Left lung (tissue), 4 donors: ENCODE measurements at regions not wholly inside any gene's neighbourhood (a gene's known extent, or its start where the extent isn't known, plus 50 kb on each side); places are given as distances from the start of the nearest gene placed in this dataset.
"Not testable (repeated sequence)": the region's sequence is repeated elsewhere in the genome, so short reads cannot be mapped to it uniquely, and the experiment has no call there.

Experiments used
- ATAC-seq: fragments of 200-7000 bp; cut with Tn5 transposase; one replicate; pipeline ENCODE4 v1.9.1; 2020; ENCODE audit warnings: moderate library complexity
- DNase-seq, 4 donors: peaks; one replicate each; pipeline ENCODE4 v3.0.0-alpha.2; 2013 to 2020
- H3K27ac ChIP-seq, 2 donors: fragments of 200-600 bp; sonication (generic) in 1 of 2; one replicate each; pipeline versions ENCODE4 v1.5.0 to v1.8.0; 2020 to 2021
- H3K27me3 ChIP-seq, 2 donors: fragments of 200-600 bp; sonication (generic) in 1 of 2; one replicate each; pipeline versions ENCODE4 v1.5.0 to v1.8.0; 2020 to 2021
- H3K36me3 ChIP-seq, 2 donors: fragments of 200-600 bp; sonication (generic) in 1 of 2; one replicate each; pipeline versions ENCODE4 v1.5.0 to v1.8.0; 2020 to 2021
- H3K4me1 ChIP-seq, 2 donors: fragments of 200-600 bp; one replicate each; pipeline ENCODE4 v1.8.0; 2021
- H3K4me3 ChIP-seq, 2 donors: fragments of 200-600 bp; sonication (generic) in 1 of 2; one replicate each; pipeline versions ENCODE4 v1.5.0 to v1.8.0; 2020 to 2021; ENCODE audit warnings: mild to moderate bottlenecking in 1 of 2
- H3K9me3 ChIP-seq, 2 donors: fragments of 200-600 bp; sonication (generic) in 1 of 2; one replicate each; pipeline versions ENCODE4 v1.5.0 to v1.8.0; 2020 to 2021
- CTCF ChIP-seq, 2 donors: fragments of 200-600 bp; sonication (generic) in 1 of 2; IDR thresholded peaks; one replicate each; pipeline versions ENCODE4 v1.5.0 to v1.8.0; 2021; ENCODE audit warnings: antibody characterized with exemption in 2 of 2
- intact Hi-C, 2 donors: fragments of 100-400 bp; cut with DNase I; formaldehyde crosslinking; loops; one replicate each; pipeline versions ENCODE4 v1.11.2 to v1.14.2; 2022
- donor health status: DM: no; HTN: yes; CAD: no.
- donor health status: DM: no; HTN: no; CAD: no.

GRCh38 chr6:17211101-17211500 is 70.1 kb upstream of the RBM24 start:
- H3K36me3 ChIP-seq: no peaks in the 10 kb centered on the region
- no peaks in the 10 kb centered on the region for H3K4me1 ChIP-seq
- intact Hi-C loops: no loop called here
- H3K9me3 ChIP-seq: no peaks in the 10 kb centered on the region
- H3K27me3 ChIP-seq: no peaks in the 10 kb centered on the region
- H3K27ac ChIP-seq: no peak overlapping the region
- ATAC-seq (no peak), DNase-seq (no peak)
- no peak overlapping the region for H3K4me3 ChIP-seq
- TF ChIP-seq CTCF (IDR thresholded peaks at IDR 0.05): no peak

- Histone ChIP-seq H3K36me3 (no peaks in the 10 kb centered on the region), H3K4me1 (no peaks in the 10 kb centered on the region), H3K27me3 (no peaks in the 10 kb centered on the region), H3K9me3 (no peaks in the 10 kb centered on the region), H3K4me3 (no peak overlapping the region), H3K27ac (no peak overlapping the region)
- no peak for TF ChIP-seq CTCF (IDR thresholded peaks at IDR 0.05)
- ATAC-seq: peak; percentile 51
- peak in 3 of 4 donors; percentile 41 to 94 (median 91) for DNase-seq
- intact Hi-C loops: no loop called here
Observed at GRCh38 chr6:17212546-17213371, 68.4 kb upstream of the RBM24 start.

GRCh38 chr6:17214106-17214505 is 67.1 kb upstream of the RBM24 start:
- Histone ChIP-seq H3K27me3 (no peaks in the 10 kb centered on the region), H3K9me3 (no peaks in the 10 kb centered on the region), H3K4me1 (peaks cover 0 to under 1% of the 10 kb centered on the region in 2 donors), H3K27ac (no peak overlapping the region), H3K36me3 (no peaks in the 10 kb centered on the region), H3K4me3 (no peak overlapping the region)
- no peak for ATAC-seq
- intact Hi-C loops: no loop called here
- no peak for DNase-seq
- no peak for TF ChIP-seq CTCF (IDR thresholded peaks at IDR 0.05)

GRCh38 chr6:17216972-17217371 is 64.2 kb upstream of the RBM24 start:
- H3K27me3 ChIP-seq, H3K4me3 ChIP-seq, H3K9me3 ChIP-seq, H3K36me3 ChIP-seq, H3K4me1 ChIP-seq, ATAC-seq, H3K27ac ChIP-seq, intact Hi-C loops, DNase-seq: not testable (repeated sequence)

- Histone ChIP-seq H3K27me3 (no peaks in the 10 kb centered on the region), H3K4me3 (no peak overlapping the region), H3K9me3 (no peaks in the 10 kb centered on the region), H3K36me3 (no peaks in the 10 kb centered on the region), H3K27ac (no peak overlapping the region), H3K4me1 (peaks cover 0 to 3% of the 10 kb centered on the region in 2 donors)
- intact Hi-C loops: no loop called here
- TF ChIP-seq CTCF (IDR thresholded peaks at IDR 0.05): no peak
- DNase-seq: no peak
- no peak for ATAC-seq
Observed at GRCh38 chr6:17218023-17218748, 63.0 kb upstream of the RBM24 start.
